ENCODE measurements at regions not wholly inside any gene's neighbourhood (a gene's known extent, or its start where the extent isn't known, plus 50 kb on each side); places are given as distances from the start of the nearest gene placed in this dataset.

- no peak overlapping the region for H3K4me3 ChIP-seq
- peak in 1 of 4 donors; percentile 20 for DNase-seq
- H3K9me3 ChIP-seq = no peaks in the 10 kb centered on the region
- no peaks in the 10 kb centered on the region for H3K4me1 ChIP-seq
- H3K36me3 ChIP-seq (replicated peaks in 1 of 2; ENCODE audit: insufficient read depth in 1 of 2, low read depth in 2 of 2) = no peaks in the 10 kb centered on the region
- intact Hi-C loops (cut with DNase I) = no loop called here
- ATAC-seq = no peak
- no peak overlapping the region for H3K27ac ChIP-seq
- 29 to 41% methylated on average over 1 of the region's 1 CpG for WGBS, 2 donors
- H3K27me3 ChIP-seq = no peaks in the 10 kb centered on the region
- no peak for TF ChIP-seq CTCF (IDR thresholded peaks at IDR 0.05)
- no peak for TF ChIP-seq POLR2A (IDR thresholded peaks at IDR 0.05)
These were observed 81.1 kb upstream of the PRDM1 start for GRCh38 chr6:106005013-106005412.

GRCh38 chr6:106003268-106003987 lies 82.7 kb upstream of the PRDM1 start:
- WGBS, 2 donors = 40 to 43% methylated on average over 2 of the region's 2 CpGs
- no peak for ATAC-seq

DNA sequence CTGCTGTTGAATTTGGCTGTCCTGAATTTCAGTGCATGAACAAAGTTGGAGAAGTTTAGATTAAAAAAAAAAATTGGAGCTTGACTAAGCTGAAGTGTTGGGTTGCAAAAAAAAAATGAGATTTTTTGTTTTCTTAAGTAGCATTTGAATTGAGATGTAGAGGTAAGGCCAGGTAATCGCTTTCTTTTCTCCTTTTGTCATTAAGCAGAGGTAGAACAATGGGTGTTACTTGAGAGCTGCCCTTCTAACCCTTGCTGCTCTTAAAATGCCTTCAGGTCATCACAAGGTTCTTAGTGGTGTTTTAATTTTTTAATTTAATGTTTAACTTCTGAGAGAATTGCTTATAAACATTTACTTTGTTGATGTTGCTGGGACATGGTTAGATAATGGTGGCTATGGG lies 84.1 kb upstream of the PRDM1 start:
- intact Hi-C loops (cut with DNase I) = no loop called here

More at GRCh38 chr6:106003268-106003987, 82.7 kb upstream of the PRDM1 start:
- no peak for DNase-seq
- H3K4me1 ChIP-seq = no peaks in the 10 kb centered on the region
- no peak overlapping the region for H3K4me3 ChIP-seq
- H3K36me3 ChIP-seq (replicated peaks in 1 of 2; ENCODE audit: insufficient read depth in 1 of 2, low read depth in 2 of 2) = no peaks in the 10 kb centered on the region
- intact Hi-C loops (cut with DNase I) = no loop called here
- no peak overlapping the region for H3K27ac ChIP-seq
- H3K9me3 ChIP-seq = no peaks in the 10 kb centered on the region
- no peaks in the 10 kb centered on the region for H3K27me3 ChIP-seq
- TF ChIP-seq CTCF (IDR thresholded peaks at IDR 0.05) (no peak), POLR2A (IDR thresholded peaks at IDR 0.05) (no peak)

GRCh38 chr6:106000935-106001334 lies 85.2 kb upstream of the PRDM1 start:
- H3K4me1 ChIP-seq = no peaks in the 10 kb centered on the region
- H3K9me3 ChIP-seq = no peaks in the 10 kb centered on the region
- ATAC-seq = no peak
- intact Hi-C loops (cut with DNase I) = no loop called here
- no peak for DNase-seq
- no peaks in the 10 kb centered on the region for H3K36me3 ChIP-seq (replicated peaks in 1 of 2; ENCODE audit: insufficient read depth in 1 of 2, low read depth in 2 of 2)
- peaks cover 0 to 14% of the 10 kb centered on the region in 2 donors for H3K27me3 ChIP-seq
- TF ChIP-seq POLR2A (IDR thresholded peaks at IDR 0.05) = no peak
- TF ChIP-seq CTCF (IDR thresholded peaks at IDR 0.05) = no peak
- H3K4me3 ChIP-seq = no peak overlapping the region
- no peak overlapping the region for H3K27ac ChIP-seq
- 77 to 84% methylated on average over 2 of the region's 2 CpGs for WGBS, 2 donors

More for the DNA sequence above, 84.1 kb upstream of the PRDM1 start:
- Histone ChIP-seq H3K4me3 (no peak overlapping the region), H3K27me3 (peaks cover 0 to 6% of the 10 kb centered on the region in 2 donors), H3K9me3 (no peaks in the 10 kb centered on the region), H3K27ac (no peak overlapping the region), H3K36me3 (replicated peaks in 1 of 2; ENCODE audit: insufficient read depth in 1 of 2, low read depth in 2 of 2) (no peaks in the 10 kb centered on the region), H3K4me1 (no peaks in the 10 kb centered on the region)
- WGBS, 2 donors = 65 to 83% methylated on average over 1 of the region's 1 CpG
- DNase-seq = no peak
- ATAC-seq = no peak
- TF ChIP-seq POLR2A (IDR thresholded peaks at IDR 0.05) = no peak
- TF ChIP-seq CTCF (IDR thresholded peaks at IDR 0.05) = no peak

- Histone ChIP-seq H3K27me3 (peaks cover 6 to 33% of the 10 kb centered on the region in 2 donors), H3K4me1 (peaks cover 24% of the 10 kb centered on the region), H3K27ac (no peak overlapping the region), H3K9me3 (no peaks in the 10 kb centered on the region), H3K36me3 (replicated peaks in 1 of 2; ENCODE audit: insufficient read depth in 1 of 2, low read depth in 2 of 2) (no peaks in the 10 kb centered on the region), H3K4me3 (no peak overlapping the region)
- intact Hi-C loops (cut with DNase I) = no loop called here
- ATAC-seq = no peak
- no peak for DNase-seq
- TF ChIP-seq CTCF (IDR thresholded peaks at IDR 0.05) = no peak
- no peak for TF ChIP-seq POLR2A (IDR thresholded peaks at IDR 0.05)
- 58 to 74% methylated on average over 4 of the region's 4 CpGs for WGBS, 2 donors
These were observed 88.7 kb upstream of the PRDM1 start for GRCh38 chr6:105997482-105997881.

Data from body of pancreas (tissue), 4 donors.